NCI-H2107 treated with DMSO at 0.1 percent for 48 hours (cell line): ENCODE measurements at regions not wholly inside any gene's neighbourhood (a gene's known extent, or its start where the extent isn't known, plus 50 kb on each side); places are given as distances from the start of the nearest gene placed in this dataset.

ENCODE experiments used
- DNase-seq: peaks from one replicate; lab custom pipeline; 2025; ENCODE audit not compliant: unreplicated experiment; lab: John Stamatoyannopoulos, UW

DNA sequence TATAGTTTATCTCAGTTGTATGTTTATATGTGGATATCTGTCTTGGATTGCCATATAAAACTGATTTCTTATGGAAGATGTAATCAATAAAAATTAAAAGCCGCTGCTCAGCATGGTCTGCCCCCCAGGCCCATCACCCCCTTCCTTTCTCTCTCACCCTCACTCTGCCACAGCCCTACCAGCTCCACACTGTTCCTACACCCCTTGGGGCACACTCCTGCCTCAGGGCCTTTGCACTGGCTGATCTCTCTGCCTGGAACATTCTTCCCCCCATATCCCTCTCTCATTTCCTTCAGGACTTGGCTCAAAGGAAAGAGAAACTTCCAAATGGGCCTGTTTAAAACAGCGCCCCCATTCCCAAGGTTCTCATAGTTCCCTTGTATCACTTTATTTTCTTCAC is 63.1 kb downstream of the LRRC32 start:
- DNase-seq = no peak

DNA sequence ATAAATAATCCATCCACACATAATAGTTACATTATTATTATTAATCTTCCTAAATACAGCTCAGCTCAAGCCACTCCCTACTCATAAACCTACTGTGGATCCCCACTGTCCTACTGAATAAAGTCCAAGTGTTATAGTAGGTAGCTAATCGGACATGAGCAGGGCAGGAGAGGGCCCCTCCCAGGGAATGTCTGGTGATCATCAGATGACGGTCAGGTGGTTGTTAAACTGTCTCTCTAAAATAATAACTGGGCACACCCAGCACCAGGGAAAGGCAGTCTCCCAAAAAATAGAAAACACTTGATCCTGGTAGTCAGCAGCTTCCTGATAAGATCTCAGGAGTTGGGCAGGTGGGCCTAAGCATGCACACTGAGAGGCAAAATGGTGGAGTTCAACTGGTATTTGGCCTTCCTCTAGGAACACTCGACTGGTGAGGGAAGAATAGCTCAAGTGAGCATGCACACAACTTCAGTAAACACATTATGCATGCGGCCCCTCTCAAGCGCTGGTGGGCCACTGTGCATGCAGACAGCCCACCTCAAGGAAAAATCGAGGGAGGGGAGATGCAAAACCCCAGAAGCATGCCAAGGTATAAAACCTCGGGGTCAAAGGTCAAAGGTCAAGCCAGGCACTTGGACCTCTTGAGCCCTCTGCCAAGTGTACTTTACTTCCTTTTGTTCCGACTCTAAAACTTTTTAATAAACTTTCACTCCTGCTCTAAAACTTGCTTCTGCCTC is 65.0 kb downstream of the LRRC32 start:
- no peak for DNase-seq

DNA sequence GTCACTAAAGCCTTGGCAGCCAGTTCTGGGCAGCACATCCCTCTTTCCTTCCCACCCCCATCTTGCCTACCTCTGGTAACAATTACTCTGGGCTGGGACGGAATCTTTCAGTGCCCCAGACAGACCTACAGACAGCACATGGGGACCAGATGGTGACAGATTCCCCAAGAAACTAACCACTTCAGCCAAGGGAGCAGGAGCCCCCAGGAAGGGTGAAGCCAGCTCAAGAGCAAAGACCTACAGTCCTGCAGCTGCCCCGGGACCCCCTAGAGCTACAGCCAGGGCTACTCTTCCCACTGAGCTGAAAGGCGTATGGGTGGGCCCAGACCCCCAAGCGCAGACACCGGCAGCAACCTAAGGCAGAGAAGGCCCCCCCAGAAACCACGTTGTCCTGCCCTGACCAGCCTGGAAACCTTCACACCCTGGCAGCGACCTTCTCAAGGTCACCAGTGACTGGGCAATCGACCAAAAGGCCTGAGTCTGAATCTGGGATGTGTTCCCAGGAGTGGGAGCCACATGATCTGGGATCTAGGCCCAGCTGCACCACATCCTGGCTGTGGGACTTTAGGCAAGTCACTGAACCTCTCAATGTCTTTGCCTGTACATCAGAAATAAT is 65.8 kb downstream of the LRRC32 start:
- no peak for DNase-seq

DNA sequence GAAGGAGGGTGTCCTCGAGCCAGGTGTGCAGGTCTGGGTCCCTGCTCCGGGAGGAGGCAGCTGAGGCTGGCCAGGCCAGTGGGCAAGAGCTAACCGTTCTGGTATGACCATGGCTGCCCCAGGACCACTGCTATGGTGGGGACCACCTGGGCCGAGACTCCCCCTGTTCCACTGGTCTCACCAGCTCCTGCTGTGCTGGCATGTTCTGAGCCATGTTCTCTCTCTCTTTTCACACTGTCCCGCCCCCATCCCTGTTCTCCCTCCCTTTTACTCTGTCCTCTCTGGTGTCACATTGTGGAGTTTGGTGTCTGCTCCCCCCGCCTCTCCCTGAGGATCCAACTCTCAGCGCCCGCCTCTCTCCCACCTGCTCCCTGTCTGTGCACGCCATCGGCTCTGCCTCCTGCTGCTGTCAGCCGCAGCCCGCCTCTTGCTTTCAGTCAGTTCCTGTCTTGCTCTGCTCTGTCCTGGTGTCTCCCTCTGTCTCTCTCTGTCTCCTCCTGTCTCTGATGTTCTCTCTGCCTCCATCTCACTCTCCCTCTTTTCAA is 66.4 kb downstream of the LRRC32 start:
- DNase-seq = peak; percentile 64

DNA sequence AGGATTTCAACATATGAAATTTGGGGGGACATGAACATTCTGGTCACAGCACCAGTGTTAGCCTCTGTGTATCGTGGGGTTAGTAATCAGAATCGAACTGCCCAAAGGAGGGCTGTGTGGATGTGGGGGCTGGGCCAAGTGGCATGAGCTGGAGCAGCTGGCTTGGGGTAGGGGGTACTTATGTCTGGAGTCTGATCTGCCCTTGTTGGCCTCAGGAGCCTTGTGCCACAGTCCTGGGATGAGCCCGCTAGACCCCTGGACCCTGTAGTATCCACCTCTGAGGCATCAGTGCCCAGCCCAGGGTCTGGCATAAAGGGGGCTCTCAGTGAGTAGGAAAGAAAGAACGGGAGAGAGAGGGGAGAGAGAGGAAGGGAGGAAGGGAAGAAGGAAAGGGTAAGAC is 67.3 kb downstream of the LRRC32 start:
- no peak for DNase-seq
